HG03280 (cell line): ENCODE measurements at regions not wholly inside any gene's neighbourhood (a gene's known extent, or its start where the extent isn't known, plus 50 kb on each side); places are given as distances from the start of the nearest gene placed in this dataset.

ENCODE experiments used
- ATAC-seq: cut with Tn5 transposase; IDR thresholded peaks from one replicate; pipeline ENCODE4 v1.9.1; 2021; ENCODE audit warnings: mild to moderate bottlenecking, moderate library complexity; ENCODE audit not compliant: unreplicated experiment

DNA sequence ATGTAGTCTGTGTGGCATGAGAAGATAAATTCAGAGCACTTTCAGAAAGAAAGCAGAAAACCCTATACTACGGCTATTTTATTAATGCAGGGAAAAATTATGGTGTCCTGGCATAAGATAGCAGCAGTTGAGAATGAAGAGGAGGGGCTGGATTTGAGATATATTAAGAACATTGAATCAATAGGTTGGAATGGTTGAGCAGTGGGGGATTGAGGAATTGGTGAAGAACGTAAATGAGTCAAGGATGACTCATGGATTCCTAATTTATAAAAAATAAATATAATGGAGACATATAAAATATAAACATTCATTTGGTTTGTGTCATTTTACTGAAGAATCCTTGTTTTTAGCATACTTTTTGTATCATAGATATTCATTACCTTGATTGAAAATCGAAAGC lies 234.3 kb upstream of the ADAMTS5 start:
- no peak for ATAC-seq

DNA sequence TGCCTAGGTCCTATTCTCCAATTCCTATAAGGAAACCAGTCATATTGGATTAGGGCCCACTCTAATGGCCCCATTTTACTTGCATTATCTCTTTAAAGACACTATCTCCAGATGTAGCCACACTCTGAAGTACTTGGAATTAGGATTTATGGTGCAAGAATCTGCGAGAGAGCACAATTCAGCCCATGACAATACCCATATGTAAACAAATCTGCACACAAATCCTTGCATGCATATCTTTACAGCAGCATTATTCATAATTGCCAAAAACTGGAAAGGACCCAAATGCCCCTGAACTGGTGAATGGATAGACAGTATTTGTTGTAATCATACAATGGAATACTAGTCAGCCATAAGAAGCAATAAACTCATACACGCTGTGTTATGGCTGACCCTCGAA lies 229.8 kb upstream of the ADAMTS5 start:
- no peak for ATAC-seq

DNA sequence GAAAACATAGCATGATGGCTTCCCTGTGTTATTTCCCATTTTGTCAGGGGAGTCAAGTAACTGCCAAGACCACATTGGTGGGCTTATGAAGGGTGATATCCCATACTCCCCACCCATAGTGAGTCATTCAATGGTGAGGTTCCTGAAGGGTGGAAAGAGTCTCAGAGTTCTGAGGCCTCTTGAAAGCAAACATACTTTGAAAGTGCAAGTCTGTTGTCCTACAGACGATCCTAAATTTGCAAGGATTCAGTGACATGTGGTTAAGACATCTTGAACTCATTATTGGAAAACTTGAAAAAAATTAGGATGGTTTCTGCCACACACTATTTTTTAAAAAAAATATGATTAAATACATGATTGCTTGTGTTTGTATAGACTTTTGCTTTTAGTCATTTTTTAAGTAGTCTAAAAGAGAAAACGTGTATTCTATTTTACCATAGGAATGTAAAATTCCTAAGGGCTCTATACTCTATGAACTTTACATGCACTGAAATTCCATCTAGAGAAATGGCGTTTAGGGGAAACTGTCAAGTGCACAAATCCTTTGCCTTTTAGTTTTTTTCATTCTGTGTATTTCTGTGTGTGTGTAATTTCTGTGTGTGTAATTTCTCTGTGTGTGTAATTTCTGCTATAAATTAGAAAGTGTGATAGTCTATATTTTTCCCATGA lies 225.5 kb upstream of the ADAMTS5 start:
- no peak for ATAC-seq

DNA sequence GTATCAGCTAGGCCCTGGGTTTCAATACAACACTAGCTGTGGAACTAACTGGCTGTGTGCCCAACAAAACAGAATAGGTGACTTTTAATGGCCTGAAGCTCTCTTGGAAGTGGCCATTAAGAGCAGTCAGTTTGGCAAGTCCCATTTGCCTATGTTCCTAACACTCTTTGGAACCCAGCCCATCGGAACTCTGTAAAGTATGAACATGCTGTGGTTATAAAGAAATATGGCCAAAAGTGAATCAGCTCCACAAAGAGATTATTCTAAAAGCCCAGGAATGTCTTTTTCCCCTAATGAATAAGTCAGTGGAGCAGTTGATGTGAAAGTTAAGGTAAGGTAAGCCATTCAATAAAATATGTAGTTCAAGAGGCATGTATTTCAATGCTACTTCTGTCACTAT lies 223.7 kb upstream of the ADAMTS5 start:
- ATAC-seq = no peak

DNA sequence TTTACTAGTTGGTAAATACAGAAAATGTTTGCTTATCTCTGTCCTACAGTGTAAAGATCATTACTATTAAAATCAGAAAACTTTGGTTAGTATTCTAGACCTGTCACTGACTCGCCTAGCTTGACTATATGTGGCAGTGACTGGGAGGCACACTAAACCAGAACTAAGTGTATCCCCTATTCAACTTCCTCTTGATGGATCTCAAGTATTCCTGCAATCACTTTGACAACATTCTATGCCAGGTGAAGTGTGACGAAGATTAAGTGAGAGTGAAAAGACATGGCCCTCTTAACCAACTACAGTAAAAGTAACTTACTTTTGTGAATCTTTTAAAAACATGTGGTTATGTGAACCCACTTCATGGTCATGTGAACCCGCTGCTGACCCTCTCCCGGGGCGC lies 223.0 kb upstream of the ADAMTS5 start:
- ATAC-seq = no peak

DNA sequence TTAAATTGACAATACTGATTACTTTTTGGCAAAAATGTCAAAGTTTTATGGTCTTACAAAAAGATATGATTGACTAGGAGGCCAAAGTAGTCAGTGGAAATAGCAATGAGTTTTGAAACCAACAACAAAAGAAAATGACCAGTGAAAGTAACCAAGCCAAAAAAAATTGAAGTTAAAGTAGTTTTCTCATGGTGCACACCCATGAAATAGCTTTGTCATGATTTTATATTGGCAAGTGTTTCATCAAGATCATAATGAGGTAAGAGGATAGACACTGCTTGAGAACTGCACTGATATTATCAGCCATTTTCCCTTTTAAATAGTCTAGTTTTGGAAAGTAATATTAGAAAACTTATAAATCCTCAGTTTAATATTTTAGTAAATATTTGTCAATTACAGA lies 206.2 kb upstream of the ADAMTS5 start:
- ATAC-seq = no peak

DNA sequence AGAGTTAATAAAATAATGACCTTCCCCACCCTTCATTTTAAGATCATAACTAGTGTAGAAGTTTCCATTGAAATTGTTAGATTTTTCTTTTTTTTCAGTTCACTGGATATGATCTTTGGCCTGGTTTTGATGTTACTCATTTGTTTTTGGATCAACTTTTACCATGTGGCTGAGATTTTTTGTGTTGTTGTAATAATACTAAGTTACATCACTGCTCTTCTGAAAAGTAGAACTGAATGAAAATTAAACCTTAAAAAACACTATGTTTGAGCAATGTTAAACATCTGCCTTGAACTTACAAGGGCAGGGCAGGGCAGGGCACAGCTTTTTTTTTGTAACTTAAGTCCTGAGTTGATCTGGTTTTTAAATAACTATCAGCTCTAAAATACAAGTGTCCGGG lies 204.8 kb upstream of the ADAMTS5 start:
- no peak for ATAC-seq

DNA sequence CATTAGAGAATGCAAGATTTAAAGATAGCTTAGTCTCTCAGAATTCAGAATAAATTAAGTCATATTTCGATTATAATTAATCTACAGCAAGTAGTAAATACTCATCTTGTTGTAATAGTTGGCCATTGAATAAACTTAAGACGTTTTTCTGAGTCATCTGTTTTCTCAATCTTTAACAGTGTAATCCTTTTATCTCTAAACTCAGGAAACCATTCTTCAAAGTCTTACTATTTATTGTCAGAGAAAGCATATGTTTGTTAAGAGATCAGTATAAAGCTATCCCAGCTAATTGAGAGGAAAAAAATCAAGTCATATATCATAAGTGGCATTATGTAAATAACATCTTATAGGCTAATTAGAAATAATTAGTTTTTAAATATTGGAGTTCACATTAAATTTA lies 201.2 kb upstream of the ADAMTS5 start:
- no peak for ATAC-seq

DNA sequence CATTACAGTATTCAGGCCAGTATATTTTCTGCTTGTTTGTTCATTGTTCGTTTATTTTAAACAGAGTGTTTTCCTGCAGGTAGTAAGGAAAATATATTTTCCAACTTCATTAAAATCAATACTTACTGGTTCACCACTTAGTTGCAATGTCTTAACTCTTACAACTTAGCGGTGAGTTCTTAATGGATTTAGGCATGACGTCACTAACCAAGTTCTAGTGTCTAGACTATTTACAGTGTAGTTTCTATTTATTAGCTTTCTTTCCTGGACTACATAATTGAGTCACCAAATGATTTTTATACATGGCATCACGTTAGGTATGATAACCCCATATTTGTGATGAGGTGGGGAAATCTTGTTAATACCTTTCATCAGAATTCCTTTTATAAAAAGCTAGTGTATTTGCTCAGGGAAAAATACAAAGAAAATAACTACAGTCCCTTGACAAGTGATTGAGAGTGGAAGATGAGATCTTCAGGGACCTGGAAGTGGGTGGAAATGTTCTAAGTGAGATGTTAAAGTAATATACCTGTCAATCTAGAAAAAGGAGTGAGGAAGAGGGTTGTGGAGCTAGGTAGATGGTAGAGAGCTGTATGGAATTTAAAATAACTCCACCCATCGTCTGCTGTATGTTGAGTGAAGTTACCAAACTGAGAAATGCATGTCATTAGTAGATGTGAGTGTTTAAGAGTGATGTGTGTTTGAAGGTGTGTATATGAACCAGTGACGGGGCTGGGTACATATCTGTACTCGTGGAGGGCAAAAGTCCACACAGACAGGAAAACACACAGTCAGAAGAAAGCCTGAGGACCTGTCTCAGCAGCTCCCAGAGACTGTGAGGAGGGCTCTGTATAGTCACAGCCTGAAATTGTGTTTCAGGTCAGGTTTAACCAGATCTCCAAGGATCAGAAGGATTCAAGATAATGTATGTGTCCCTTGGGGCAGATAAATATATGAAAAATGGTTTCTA lies 197.6 kb upstream of the ADAMTS5 start:
- no peak for ATAC-seq

DNA sequence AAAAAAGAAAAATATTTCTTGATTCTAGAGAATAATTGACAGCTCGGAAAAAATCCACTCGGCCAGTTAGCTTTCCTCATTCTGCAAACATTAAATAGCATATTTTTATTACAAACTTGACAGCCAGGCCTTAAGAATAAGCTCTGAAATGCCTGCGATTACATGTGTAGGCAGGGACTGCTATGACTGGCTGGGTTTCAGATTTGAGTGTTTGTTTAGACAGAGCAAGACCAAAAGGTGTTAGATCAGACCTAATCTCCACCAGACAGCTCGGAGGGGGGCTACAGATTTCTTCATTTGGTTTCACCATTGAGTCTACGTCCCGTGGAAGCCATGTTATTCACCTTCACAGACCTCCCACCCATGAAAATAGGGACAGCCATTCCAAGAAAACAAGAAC lies 192.1 kb upstream of the ADAMTS5 start:
- ATAC-seq = no peak

DNA sequence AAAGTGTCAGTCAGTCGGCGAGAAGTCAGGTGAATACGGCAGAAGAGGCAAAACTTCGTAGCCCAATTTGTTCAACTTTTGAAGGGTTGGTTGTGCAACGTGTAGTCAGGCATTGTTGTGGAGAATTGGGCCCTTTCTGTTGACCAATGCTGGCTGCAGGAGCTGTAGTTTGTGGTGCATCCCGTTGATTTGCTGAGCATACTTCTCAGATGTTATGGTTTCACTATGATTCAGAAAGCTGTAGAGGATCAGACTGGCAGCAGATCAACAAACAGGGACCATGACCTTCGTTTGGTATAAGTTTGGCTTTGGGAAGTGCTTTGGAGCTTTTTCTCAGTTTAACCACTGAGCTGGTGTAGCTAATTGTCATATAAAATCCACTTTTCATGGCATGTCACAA lies 190.2 kb upstream of the ADAMTS5 start:
- no peak for ATAC-seq

DNA sequence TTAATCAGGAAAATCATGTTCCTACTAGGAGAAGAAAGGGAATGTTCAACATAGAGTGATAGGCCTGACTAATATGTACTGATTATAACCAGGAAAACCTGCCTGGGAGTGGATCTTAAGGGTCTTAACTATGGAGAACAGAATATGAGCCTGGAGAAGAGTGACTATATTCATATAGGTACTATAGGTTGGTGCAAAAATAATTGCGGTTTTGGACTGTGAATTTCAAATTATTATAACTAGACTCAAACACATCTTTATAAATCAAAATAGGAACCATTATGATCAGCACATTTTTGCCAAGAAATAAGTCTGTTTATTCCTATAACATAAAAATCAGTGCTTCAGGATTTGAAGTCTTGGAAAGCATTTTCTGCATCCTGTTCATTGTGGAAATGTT lies 189.8 kb upstream of the ADAMTS5 start:
- no peak for ATAC-seq

DNA sequence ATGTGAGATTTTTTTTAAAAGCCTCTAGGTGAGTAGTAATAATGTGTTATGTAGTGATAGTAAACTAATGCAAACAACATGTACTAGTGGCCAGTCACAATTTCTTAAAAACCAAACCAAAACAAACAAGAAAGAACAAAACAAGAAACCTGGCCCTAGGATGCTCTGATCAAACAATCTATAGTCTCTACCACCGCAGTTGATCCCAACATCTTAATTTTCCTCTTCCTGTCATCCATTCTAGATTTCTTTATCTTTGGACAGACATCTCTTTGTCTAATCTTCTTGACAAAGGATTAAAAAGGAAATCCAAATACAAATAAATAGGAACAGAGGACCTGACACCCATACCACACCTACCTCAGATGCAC lies 188.2 kb upstream of the ADAMTS5 start:
- no peak for ATAC-seq

DNA sequence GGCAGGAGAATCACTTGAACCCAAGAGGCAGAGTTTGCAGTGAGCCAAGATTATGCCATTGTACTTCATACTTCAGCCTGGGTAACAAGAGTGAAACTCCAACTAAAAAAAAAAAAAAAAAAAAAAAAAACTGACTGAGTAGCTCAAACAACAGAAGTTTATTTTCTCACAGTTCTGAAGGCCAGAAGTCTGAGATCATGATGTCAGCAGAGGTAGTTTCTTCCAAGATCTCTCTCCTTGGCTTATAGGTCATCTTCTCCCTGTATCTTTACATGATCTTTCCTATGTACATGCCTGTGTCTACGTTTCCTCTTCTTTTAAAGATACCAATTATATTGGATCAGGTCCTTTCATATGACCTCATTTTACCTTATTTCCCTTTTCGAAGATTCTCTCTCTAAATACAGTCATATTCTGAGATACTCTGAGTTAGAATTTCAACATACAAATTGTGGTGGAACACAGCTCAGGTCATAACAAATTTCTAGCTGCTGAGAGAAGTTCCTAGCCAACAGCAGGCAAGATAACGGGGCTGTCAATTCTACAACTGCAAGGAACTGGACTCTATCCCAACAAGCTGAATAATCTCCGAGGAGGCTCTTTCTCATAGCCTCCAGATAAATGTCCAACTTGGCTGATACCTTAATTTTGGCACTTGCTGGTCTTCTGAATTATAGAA lies 187.7 kb upstream of the ADAMTS5 start:
- no peak for ATAC-seq

DNA sequence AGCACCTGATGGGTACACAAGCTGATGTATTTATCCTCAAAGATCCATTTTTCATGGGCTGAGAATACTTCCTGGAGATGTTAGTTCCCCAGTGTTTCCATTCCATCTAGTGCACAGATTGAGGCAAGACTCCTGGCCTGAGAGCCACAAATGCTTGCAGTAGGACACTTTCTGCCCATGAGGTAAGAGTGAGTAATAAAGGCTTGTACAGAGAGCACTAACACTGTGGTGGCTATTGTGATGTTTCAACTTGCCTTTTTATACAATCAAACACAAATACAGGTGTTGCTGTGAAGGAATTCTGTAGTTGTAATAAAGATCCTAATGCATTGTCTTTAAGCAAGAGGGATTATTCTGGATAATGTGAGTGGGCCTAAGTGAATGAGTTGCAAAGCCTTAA lies 186.1 kb upstream of the ADAMTS5 start:
- ATAC-seq = no peak

DNA sequence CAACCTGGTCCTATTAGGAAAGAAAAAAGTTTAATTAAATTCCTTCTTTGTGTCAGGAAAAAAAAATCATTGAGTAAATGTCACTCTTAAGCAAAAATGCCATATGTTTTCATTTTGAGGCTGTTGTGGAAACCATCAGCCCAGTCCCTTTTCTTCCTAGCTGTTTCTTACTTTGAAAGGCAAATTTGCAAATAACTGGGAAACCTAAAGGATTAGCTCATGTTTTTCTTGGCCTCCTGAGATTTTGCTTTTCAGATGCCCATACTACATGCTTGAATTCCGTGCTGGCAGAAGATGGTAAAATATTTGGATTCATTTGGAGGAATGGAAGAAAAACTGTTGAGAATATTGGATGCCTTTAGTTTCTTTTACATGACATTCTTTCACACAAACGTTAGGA lies 182.1 kb upstream of the ADAMTS5 start:
- no peak for ATAC-seq

DNA sequence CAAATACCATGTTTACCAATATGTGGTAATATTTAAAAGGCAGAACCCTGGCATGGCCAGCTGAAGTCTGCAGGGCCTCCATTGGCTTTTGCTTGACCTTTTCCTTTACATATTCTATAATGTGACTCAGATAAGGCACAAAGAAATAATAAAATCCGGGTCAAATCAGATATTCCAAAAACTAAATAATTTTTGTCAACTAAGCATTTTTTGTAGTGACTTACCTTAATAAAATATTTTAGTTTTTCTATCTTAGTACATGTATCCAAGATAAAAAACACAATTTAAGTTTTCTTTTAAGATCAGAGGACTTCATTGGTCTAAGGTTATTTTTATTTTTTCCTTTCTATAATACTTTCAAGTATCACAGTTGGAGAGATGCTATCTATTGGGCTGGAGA lies 179.4 kb upstream of the ADAMTS5 start:
- ATAC-seq = no peak

DNA sequence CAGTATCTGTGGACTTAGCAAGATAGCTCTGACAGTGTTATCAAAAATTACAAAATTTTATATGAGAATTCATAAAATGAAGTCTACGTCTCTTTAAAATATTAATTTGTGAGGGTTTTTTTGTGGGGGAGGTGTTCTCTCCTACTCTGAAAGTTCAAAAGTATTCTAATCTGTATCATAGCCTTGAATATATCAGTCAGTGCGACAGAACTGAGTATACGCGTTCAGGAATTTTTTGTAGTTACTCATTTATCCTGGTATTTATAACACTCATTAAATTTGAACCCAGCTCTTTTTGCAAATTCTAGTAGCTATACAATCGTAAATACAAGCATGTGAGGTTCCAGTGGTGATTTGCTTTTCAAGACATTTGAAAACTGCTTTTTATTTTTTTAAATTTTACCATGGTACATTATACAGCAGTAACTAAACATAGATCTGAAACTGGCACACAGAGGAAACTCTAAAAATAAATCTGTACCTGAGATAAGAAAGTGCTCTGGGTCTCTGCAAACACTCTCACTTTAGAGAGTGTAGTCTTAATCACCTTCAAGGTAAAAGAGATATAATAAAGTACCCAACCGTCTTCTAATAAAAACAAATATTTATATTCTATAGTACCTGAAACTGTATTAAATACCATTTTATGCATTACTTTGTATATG lies 178.4 kb upstream of the ADAMTS5 start:
- ATAC-seq = no peak

DNA sequence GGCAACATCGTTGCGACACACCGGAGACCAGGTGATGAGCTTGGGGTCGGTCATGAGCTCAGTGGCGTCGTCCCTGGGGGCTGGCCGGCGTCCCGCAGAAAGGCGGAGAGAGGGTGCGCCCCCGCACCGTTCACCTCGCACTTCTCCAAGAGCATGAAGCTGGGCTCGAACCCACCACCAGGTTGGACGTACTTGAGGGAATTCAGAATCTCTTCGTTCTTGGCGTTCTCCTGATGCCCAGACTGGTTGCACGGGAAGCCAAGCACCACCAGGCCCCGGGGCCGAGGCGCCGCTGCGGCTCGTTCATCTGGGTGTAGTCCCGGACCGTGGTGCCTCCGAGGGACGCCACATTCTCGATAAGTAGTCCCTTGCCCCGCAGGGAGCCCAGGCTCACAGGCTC lies 176.6 kb upstream of the ADAMTS5 start:
- no peak for ATAC-seq

DNA sequence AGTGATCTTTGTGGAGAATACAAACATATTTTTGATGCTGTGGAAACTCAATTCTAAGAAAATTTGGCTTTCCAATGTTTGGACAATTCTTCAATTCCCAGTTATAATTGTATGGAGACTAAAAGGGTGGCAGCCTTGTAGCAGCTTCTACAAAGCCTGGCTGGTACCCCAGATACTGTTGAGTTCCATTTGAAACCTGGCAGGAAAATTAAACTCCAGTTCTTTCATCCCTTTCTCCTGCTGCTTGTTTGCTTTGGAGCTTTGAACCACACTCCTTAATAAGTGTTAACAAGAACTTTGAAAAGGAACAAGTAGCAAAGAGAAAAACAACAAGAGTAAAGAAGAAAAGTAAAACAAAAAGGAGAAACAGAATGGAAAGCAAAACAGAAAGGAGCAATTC lies 172.6 kb upstream of the ADAMTS5 start:
- no peak for ATAC-seq

DNA sequence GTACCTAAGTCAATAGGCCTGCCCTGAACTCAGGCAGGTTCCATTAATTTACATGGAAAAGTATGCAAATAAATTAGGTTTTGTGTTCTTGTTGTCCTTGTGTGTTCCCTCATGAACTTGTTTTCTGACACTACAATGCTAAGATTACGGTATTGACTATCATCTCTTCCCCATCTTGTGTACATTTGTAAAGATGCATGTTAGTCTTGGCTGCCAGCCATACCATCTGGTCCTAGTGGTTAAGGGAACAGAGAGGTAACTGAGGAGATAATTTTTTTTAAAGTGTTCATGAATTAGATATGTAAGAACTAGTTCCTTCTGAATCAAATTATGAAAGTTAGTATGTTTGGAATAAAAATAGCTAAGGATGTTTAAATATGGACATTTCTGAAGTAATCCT lies 167.6 kb upstream of the ADAMTS5 start:
- no peak for ATAC-seq
